Adrenal gland (tissue), 5 donors: ENCODE measurements at regions not wholly inside any gene's neighbourhood (a gene's known extent, or its start where the extent isn't known, plus 50 kb on each side); places are given as distances from the start of the nearest gene placed in this dataset.

Experiments
- POLR2A ChIP-seq, 2 donors: fragments of 450-650 bp; IDR thresholded peaks; one replicate each; pipeline ENCODE4 v1.6.1; 2017; ENCODE audit warnings: antibody characterized with exemption in 2 of 2, mild to moderate bottlenecking in 2 of 2, moderate library complexity in 1 of 2
- TF ChIP-seq, protein P1 (sequence below), 6 experiments: fragments of 450-650 bp in 4 of 6; fragments of 200-600 bp in 2 of 6; sonication (generic) in 1 of 6; IDR thresholded peaks; 1 replicate in 5 of 6; 2 replicates in 1 of 6; pipeline versions ENCODE4 v1.5.1 to v1.8.0; 2016 to 2021; ENCODE audit warnings: antibody characterized with exemption in 6 of 6, mild to moderate bottlenecking in 2 of 6, moderate library complexity in 1 of 6
- donor health status: DM: no; HTN: no; CAD: no.

DNA sequence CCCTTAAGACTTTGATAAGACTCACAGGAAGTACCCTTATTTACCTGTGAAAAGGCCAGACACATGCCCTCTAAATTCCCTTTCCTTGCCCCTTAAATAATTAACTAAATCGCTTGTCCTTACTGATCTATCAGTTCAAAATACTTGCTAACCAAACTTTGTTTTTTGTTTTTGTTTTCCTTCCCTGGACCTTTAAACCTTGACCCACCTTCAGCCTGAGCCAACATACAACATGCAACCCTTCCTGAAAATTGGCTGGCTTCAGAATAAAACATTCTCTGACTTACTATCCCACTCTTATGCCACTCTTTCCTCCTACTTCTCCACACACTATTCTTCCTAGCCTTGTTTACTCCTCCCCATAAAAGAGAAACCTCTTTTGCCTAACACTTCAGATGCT is 448.1 kb upstream of the TRAM1L1 start:
- TF ChIP-seq, protein P1, sequence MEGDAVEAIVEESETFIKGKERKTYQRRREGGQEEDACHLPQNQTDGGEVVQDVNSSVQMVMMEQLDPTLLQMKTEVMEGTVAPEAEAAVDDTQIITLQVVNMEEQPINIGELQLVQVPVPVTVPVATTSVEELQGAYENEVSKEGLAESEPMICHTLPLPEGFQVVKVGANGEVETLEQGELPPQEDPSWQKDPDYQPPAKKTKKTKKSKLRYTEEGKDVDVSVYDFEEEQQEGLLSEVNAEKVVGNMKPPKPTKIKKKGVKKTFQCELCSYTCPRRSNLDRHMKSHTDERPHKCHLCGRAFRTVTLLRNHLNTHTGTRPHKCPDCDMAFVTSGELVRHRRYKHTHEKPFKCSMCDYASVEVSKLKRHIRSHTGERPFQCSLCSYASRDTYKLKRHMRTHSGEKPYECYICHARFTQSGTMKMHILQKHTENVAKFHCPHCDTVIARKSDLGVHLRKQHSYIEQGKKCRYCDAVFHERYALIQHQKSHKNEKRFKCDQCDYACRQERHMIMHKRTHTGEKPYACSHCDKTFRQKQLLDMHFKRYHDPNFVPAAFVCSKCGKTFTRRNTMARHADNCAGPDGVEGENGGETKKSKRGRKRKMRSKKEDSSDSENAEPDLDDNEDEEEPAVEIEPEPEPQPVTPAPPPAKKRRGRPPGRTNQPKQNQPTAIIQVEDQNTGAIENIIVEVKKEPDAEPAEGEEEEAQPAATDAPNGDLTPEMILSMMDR (IDR thresholded peaks at IDR 0.05) = no peak
- no peak for TF ChIP-seq POLR2A (IDR thresholded peaks at IDR 0.05)
